Fibroblast of lung (primary cell): ENCODE measurements at regions not wholly inside any gene's neighbourhood (a gene's known extent, or its start where the extent isn't known, plus 50 kb on each side); places are given as distances from the start of the nearest gene placed in this dataset.

Source experiments
- DNase-seq, 2 donors: peaks; one replicate each; pipeline versions ENCODE4 v3.0.0 to v3.0.0-alpha.2; 2010; ENCODE audit warnings: low read depth in 2 of 2
- H2AFZ ChIP-seq: 2 replicates; pipeline ENCODE4 v1.5.1; 2012; ENCODE audit warnings: low read length, control low read depth, inconsistent platforms
- H3K27ac ChIP-seq: 2 replicates; pipeline ENCODE4 v1.5.1; 2011; ENCODE audit warnings: low read length, control low read depth; ENCODE audit not compliant: insufficient read depth
- H3K27me3 ChIP-seq: 2 replicates; pipeline ENCODE4 v1.5.1; 2011; ENCODE audit warnings: mild to moderate bottlenecking, low read length; ENCODE audit not compliant: control insufficient read depth, insufficient read depth
- H3K36me3 ChIP-seq: 2 replicates; pipeline ENCODE4 v1.5.1; 2011; ENCODE audit warnings: low read length; ENCODE audit not compliant: control insufficient read depth, insufficient read depth
- H3K4me1 ChIP-seq: 2 replicates; pipeline ENCODE4 v1.5.1; 2011; ENCODE audit warnings: low read length; ENCODE audit not compliant: control insufficient read depth, insufficient read depth; ENCODE audit errors: extremely low read depth
- H3K4me2 ChIP-seq: 2 replicates; pipeline ENCODE4 v1.5.1; 2011; ENCODE audit warnings: low read length, control low read depth; ENCODE audit not compliant: insufficient read depth; ENCODE audit errors: extremely low read depth
- H3K4me3 ChIP-seq, 4 experiments: fragments of 200-600 bp in 1 of 4; sonication (generic) in 1 of 4; replicated peaks in 1 of 4; 2 replicates each; pipeline ENCODE4 v1.5.1; 2011 to 2016; ENCODE audit warnings: low read length in 4 of 4, low read depth in 3 of 4, mild to moderate bottlenecking in 3 of 4, control low read depth in 2 of 4, inconsistent platforms in 1 of 4, mixed read lengths in 1 of 4; ENCODE audit not compliant: insufficient read depth in 1 of 4; ENCODE audit errors: control extremely low read depth in 1 of 4
- H3K79me2 ChIP-seq: 2 replicates; pipeline ENCODE4 v1.5.1; 2012; ENCODE audit warnings: mild to moderate bottlenecking, low read length, inconsistent platforms; ENCODE audit not compliant: control insufficient read depth, insufficient read depth
- H3K9ac ChIP-seq: 2 replicates; pipeline ENCODE4 v1.5.1; 2011; ENCODE audit warnings: mild to moderate bottlenecking, low read length, control low read depth; ENCODE audit not compliant: insufficient read depth
- H3K9me3 ChIP-seq: 2 replicates; pipeline ENCODE4 v1.5.1; 2012; ENCODE audit warnings: low read depth, low read length; ENCODE audit not compliant: control insufficient read depth, insufficient read depth
- H4K20me1 ChIP-seq: 2 replicates; pipeline ENCODE4 v1.5.1; 2011; ENCODE audit warnings: low read length; ENCODE audit not compliant: control insufficient read depth, insufficient read depth; ENCODE audit errors: extremely low read depth
- EZH2 ChIP-seq: IDR thresholded peaks from 2 replicates; pipeline ENCODE4 v1.5.1; 2012; ENCODE audit warnings: low read length, control low read depth, mild to moderate bottlenecking; ENCODE audit errors: missing control alignments
- TF ChIP-seq, protein P1 (sequence below), 2 donors: IDR thresholded peaks in 1 of 2; conservative IDR thresholded peaks in 1 of 2; 1 replicate in 1 of 2; 2 replicates in 1 of 2; pipeline ENCODE4 v1.5.1; 2011 to 2012; ENCODE audit warnings: low read length in 2 of 2, control low read depth in 1 of 2, inconsistent platforms in 1 of 2, low read depth in 1 of 2, mild to moderate bottlenecking in 1 of 2

DNA sequence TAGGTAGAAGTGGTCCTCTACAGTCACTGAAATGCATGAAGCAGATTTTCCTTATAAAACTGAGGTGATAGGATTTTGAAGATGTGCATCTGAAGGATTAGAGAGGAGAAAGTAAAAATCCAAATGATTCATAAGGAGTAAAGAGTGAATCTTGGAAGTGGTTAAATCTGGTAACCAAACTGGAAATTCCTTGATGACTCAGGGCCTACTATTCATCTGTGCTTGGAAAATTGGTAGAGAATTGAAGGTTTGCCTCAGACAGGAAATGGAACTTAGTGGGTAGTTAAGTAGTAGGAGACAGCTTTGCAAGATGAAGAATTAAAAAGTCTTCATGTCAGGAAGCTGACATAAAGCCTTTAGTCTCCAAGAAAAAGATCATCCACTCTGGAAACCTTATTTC is 368.9 kb upstream of the CTSO start:
- Histone ChIP-seq H3K79me2 (no peaks in the 10 kb centered on the region), H3K4me1 (no peaks in the 10 kb centered on the region), H2AFZ (no peak overlapping the region), H3K36me3 (no peaks in the 10 kb centered on the region), H3K9me3 (no peaks in the 10 kb centered on the region), H4K20me1 (no peaks in the 10 kb centered on the region), H3K4me2 (no peak overlapping the region), H3K27me3 (no peaks in the 10 kb centered on the region), H3K9ac (no peak overlapping the region), H3K4me3 (no peak overlapping the region), H3K27ac (no peak overlapping the region)
- DNase-seq: peak; percentile 62 to 94
- TF ChIP-seq EZH2: no peak
- TF ChIP-seq, protein P1, sequence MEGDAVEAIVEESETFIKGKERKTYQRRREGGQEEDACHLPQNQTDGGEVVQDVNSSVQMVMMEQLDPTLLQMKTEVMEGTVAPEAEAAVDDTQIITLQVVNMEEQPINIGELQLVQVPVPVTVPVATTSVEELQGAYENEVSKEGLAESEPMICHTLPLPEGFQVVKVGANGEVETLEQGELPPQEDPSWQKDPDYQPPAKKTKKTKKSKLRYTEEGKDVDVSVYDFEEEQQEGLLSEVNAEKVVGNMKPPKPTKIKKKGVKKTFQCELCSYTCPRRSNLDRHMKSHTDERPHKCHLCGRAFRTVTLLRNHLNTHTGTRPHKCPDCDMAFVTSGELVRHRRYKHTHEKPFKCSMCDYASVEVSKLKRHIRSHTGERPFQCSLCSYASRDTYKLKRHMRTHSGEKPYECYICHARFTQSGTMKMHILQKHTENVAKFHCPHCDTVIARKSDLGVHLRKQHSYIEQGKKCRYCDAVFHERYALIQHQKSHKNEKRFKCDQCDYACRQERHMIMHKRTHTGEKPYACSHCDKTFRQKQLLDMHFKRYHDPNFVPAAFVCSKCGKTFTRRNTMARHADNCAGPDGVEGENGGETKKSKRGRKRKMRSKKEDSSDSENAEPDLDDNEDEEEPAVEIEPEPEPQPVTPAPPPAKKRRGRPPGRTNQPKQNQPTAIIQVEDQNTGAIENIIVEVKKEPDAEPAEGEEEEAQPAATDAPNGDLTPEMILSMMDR (conservative IDR thresholded peaks at IDR 0.05 in 1 of 2, IDR thresholded peaks at IDR 0.05 in 1 of 2; ENCODE audit: low read depth in 1 of 2, low read length in 2 of 2): no peak

DNA sequence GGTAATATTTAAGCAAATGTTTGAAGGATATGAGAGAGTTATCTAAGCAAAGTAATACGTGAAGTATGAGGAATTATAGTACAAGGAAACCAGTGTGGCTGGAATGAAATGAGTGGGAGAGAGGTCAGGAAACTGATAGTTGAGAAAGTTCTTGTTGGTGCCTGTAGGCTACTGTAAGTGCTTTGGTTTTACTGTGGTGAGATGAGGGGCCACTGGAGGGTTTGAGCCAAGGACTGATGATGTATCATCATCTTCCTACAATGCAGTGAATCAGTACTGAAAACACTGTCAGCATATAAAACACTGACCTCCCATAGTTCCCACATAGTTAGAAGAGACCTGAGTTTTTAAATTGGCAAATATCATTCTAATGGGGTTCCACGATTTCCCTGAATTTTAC is 367.5 kb upstream of the CTSO start:
- no peaks in the 10 kb centered on the region for H3K9me3 ChIP-seq
- H3K4me1 ChIP-seq: no peaks in the 10 kb centered on the region
- H3K27ac ChIP-seq: no peak overlapping the region
- TF ChIP-seq, protein P1 (conservative IDR thresholded peaks at IDR 0.05 in 1 of 2, IDR thresholded peaks at IDR 0.05 in 1 of 2; ENCODE audit: low read depth in 1 of 2, low read length in 2 of 2): peak in 1 of 2 donors; percentile 5
- TF ChIP-seq EZH2: no peak
- H3K36me3 ChIP-seq: no peaks in the 10 kb centered on the region
- no peak overlapping the region for H3K4me3 ChIP-seq
- peak overlapping the region; percentile 28 for H2AFZ ChIP-seq
- no peak overlapping the region for H3K9ac ChIP-seq
- no peaks in the 10 kb centered on the region for H3K79me2 ChIP-seq
- H4K20me1 ChIP-seq: no peaks in the 10 kb centered on the region
- no peaks in the 10 kb centered on the region for H3K27me3 ChIP-seq
- peak; percentile 49 to 98 for DNase-seq
- no peak overlapping the region for H3K4me2 ChIP-seq

DNA sequence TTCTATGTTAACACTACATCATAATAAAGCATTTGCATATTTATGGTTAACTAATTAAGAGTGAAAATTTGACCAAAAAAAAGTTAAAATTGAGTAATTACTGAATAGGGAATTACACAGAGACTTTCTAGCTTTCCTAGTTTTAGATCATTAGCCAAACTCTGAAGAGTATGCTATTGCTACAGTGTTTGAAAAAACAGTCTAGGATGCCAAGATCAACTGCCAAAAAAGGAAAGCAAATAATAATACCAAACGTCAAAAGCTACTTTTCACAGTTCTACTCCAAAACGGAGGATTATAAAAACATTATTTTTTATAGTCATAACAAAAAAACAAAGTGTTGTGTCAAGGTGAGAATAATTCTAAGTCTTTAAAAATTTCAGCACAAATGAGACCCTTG is 359.8 kb upstream of the CTSO start:
- no peaks in the 10 kb centered on the region for H3K36me3 ChIP-seq
- no peak overlapping the region for H3K9ac ChIP-seq
- no peak overlapping the region for H3K4me2 ChIP-seq
- no peak overlapping the region for H2AFZ ChIP-seq
- no peaks in the 10 kb centered on the region for H3K9me3 ChIP-seq
- DNase-seq: no peak
- H3K27me3 ChIP-seq: no peaks in the 10 kb centered on the region
- TF ChIP-seq EZH2: no peak
- TF ChIP-seq, protein P1 (conservative IDR thresholded peaks at IDR 0.05 in 1 of 2, IDR thresholded peaks at IDR 0.05 in 1 of 2; ENCODE audit: low read depth in 1 of 2, low read length in 2 of 2): no peak
- no peak overlapping the region for H3K4me3 ChIP-seq
- H3K79me2 ChIP-seq: no peaks in the 10 kb centered on the region
- no peak overlapping the region for H3K27ac ChIP-seq
- no peaks in the 10 kb centered on the region for H4K20me1 ChIP-seq
- no peaks in the 10 kb centered on the region for H3K4me1 ChIP-seq
